GM21526 (cell line): ENCODE measurements at regions not wholly inside any gene's neighbourhood (a gene's known extent, or its start where the extent isn't known, plus 50 kb on each side); places are given as distances from the start of the nearest gene placed in this dataset.
A peak's percentile ranks its signal among the peaks of the same experiment; 100 is the strongest.

Source experiments
- ATAC-seq: cut with Tn5 transposase; IDR thresholded peaks from one replicate; pipeline ENCODE4 v1.9.1; 2021; ENCODE audit warnings: moderate library complexity; ENCODE audit not compliant: unreplicated experiment, low FRiP score

- no peak for ATAC-seq
These were observed 199.7 kb upstream of the MAMLD1 start for GRCh38 chrX:150163221-150163930.

GRCh38 chrX:150163956-150164726, 199.0 kb upstream of the MAMLD1 start:
- no peak for ATAC-seq

- no peak for ATAC-seq
These were observed 198.0 kb upstream of the MAMLD1 start for GRCh38 chrX:150164971-150165600.

- no peak for ATAC-seq
These were observed 197.1 kb upstream of the MAMLD1 start for GRCh38 chrX:150165776-150166610.

- ATAC-seq: no peak
These were observed 195.4 kb upstream of the MAMLD1 start for GRCh38 chrX:150167482-150168324.

GRCh38 chrX:150182161-150182560, 181.0 kb upstream of the MAMLD1 start:
- no peak for ATAC-seq

GRCh38 chrX:150184491-150184890, 178.6 kb upstream of the MAMLD1 start:
- ATAC-seq: no peak

GRCh38 chrX:150185766-150186165, 177.4 kb upstream of the MAMLD1 start:
- ATAC-seq: no peak

GRCh38 chrX:150192816-150193215, 170.3 kb upstream of the MAMLD1 start:
- ATAC-seq: no peak

- ATAC-seq: no peak
These were observed 166.8 kb upstream of the MAMLD1 start for GRCh38 chrX:150196285-150196684.

- no peak for ATAC-seq
These were observed 165.7 kb upstream of the MAMLD1 start for GRCh38 chrX:150197388-150197787.

GRCh38 chrX:150198776-150199175, 164.3 kb upstream of the MAMLD1 start:
- ATAC-seq: no peak

GRCh38 chrX:150199181-150199580, 163.9 kb upstream of the MAMLD1 start:
- no peak for ATAC-seq

- ATAC-seq: no peak
These were observed 163.3 kb upstream of the MAMLD1 start for GRCh38 chrX:150199803-150200202.

GRCh38 chrX:150200361-150200760, 162.8 kb upstream of the MAMLD1 start:
- no peak for ATAC-seq

- peak; percentile 99 for ATAC-seq
These were observed 162.3 kb upstream of the MAMLD1 start for GRCh38 chrX:150200820-150201287.

GRCh38 chrX:150201391-150201790, 161.7 kb upstream of the MAMLD1 start:
- no peak for ATAC-seq

GRCh38 chrX:150201841-150202240, 161.3 kb upstream of the MAMLD1 start:
- ATAC-seq: no peak

- no peak for ATAC-seq
These were observed 160.4 kb upstream of the MAMLD1 start for GRCh38 chrX:150202641-150203247.
